H1 (cell line): ENCODE measurements at regions not wholly inside any gene's neighbourhood (a gene's known extent, or its start where the extent isn't known, plus 50 kb on each side); places are given as distances from the start of the nearest gene placed in this dataset.

ENCODE experiments used
- CEBPB ChIP-seq: IDR thresholded peaks from 2 replicates; pipeline ENCODE4 v1.6.1; 2012; ENCODE audit warnings: low read depth, low read length
- CHD1 ChIP-seq: IDR thresholded peaks from 2 replicates; pipeline ENCODE4 v1.6.1; 2012; ENCODE audit warnings: low read depth, low read length, improper control_type of control experiment
- EGR1 ChIP-seq: IDR thresholded peaks from 2 replicates; pipeline ENCODE4 v1.6.1; 2011; ENCODE audit warnings: low read depth, low read length, borderline replicate concordance
- EP300 ChIP-seq, 2 experiments: IDR thresholded peaks; 1 replicate in 1 of 2; 2 replicates in 1 of 2; pipeline ENCODE4 v1.6.1; 2011 to 2012; ENCODE audit warnings: low read depth in 2 of 2, low read length in 2 of 2, mild to moderate bottlenecking in 2 of 2, borderline replicate concordance in 1 of 2, inconsistent platforms in 1 of 2, moderate library complexity in 1 of 2
- EZH2 ChIP-seq: fragments of 200-600 bp; sonication (generic); IDR thresholded peaks from 2 replicates; pipeline ENCODE4 v1.7.1; 2012; ENCODE audit warnings: low read depth, mild to moderate bottlenecking, moderate library complexity, low read length, inconsistent platforms; ENCODE audit not compliant: severe bottlenecking
- GABPA ChIP-seq: IDR thresholded peaks from 2 replicates; pipeline ENCODE4 v1.6.1; 2011; ENCODE audit warnings: mild to moderate bottlenecking, low read length, moderate library complexity, borderline replicate concordance; ENCODE audit not compliant: insufficient read depth
- KDM1A ChIP-seq: fragments of 200-600, 300-600 bp; sonication (generic); IDR thresholded peaks from 2 replicates; pipeline ENCODE4 v1.7.1; 2016; ENCODE audit warnings: mild to moderate bottlenecking, low read length, borderline replicate concordance
- NRF1 ChIP-seq: IDR thresholded peaks from 2 replicates; pipeline ENCODE4 v1.6.1; 2011; ENCODE audit warnings: mild to moderate bottlenecking, low read depth, low read length, improper control_type of control experiment
- POLR2A ChIP-seq, 2 experiments: IDR thresholded peaks; 1 replicate in 1 of 2; 2 replicates in 1 of 2; pipeline ENCODE4 v1.6.1; 2011; ENCODE audit warnings: low read depth in 2 of 2, low read length in 2 of 2, mild to moderate bottlenecking in 2 of 2; ENCODE audit errors: control extremely low read depth in 1 of 2
- RFX5 ChIP-seq: IDR thresholded peaks from 2 replicates; pipeline ENCODE4 v1.6.1; 2011; ENCODE audit warnings: low read depth, low read length, improper control_type of control experiment, borderline replicate concordance
- SP1 ChIP-seq: IDR thresholded peaks from 2 replicates; pipeline ENCODE4 v1.6.1; 2011; ENCODE audit warnings: low read depth, low read length
- ZNF274 ChIP-seq: IDR thresholded peaks from 2 replicates; pipeline ENCODE4 v1.7.0; 2012; ENCODE audit warnings: low read length, borderline replicate concordance; ENCODE audit errors: extremely low read depth
- TF ChIP-seq, protein P1 (sequence below), 3 experiments: IDR thresholded peaks; 1 replicate in 2 of 3; 2 replicates in 1 of 3; pipeline versions ENCODE4 v1.5.1 to v1.6.1; 2011; ENCODE audit warnings: low read length in 3 of 3, mild to moderate bottlenecking in 3 of 3, inconsistent platforms in 2 of 3, low read depth in 1 of 3, moderate library complexity in 1 of 3; ENCODE audit not compliant: insufficient read depth in 1 of 3; ENCODE audit errors: control extremely low read depth in 1 of 3

DNA sequence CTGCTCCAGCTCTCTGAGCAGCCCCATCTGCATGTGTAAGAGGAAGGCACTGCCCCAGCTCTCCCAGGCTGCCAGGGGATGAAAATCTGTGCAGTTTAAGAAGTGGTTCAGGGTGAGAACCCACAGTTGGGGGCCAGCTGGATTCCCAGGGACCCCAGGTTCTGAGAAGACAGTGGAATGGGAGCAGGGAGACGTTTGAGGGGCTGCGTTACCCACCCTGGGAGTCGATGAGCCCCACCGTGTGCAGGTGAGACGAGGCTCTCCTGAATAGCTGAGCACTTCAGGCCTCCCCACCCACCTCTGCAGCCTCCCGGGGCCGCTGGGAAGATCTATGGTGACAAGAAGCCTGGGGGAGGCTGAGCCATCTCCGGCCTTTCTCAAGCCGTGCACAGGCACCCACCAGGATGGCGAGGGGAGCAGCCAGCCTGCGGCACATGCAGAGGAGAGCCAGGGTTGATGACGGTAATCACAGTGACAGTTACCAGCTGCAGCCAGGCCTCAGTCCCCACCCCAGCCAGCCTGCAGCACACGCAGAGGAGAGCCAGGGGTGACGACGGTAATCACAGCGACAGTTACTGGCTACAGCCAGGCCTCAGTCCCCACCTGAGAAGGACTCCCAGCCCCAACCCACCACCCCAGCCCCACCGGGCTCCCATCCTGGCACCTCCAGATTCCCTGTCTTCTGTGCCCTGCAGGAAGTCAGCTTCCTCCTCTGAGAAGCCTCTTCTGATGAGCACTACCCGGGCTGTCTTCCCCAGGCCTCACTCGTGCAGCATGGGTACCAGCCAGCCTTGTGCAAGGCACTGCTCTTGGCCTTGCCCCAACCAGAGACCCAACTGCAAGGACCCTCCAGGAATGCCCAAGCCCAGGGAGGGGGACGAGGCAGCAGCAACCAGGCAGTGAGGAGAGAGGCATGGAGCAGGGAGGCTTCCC, 150.8 kb upstream of the PPP1R26 start:
- TF ChIP-seq, protein P1, sequence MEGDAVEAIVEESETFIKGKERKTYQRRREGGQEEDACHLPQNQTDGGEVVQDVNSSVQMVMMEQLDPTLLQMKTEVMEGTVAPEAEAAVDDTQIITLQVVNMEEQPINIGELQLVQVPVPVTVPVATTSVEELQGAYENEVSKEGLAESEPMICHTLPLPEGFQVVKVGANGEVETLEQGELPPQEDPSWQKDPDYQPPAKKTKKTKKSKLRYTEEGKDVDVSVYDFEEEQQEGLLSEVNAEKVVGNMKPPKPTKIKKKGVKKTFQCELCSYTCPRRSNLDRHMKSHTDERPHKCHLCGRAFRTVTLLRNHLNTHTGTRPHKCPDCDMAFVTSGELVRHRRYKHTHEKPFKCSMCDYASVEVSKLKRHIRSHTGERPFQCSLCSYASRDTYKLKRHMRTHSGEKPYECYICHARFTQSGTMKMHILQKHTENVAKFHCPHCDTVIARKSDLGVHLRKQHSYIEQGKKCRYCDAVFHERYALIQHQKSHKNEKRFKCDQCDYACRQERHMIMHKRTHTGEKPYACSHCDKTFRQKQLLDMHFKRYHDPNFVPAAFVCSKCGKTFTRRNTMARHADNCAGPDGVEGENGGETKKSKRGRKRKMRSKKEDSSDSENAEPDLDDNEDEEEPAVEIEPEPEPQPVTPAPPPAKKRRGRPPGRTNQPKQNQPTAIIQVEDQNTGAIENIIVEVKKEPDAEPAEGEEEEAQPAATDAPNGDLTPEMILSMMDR (IDR thresholded peaks at IDR 0.05; ENCODE audit: control extremely low read depth in 1 of 3, insufficient read depth in 1 of 3, low read depth in 1 of 3, low read length in 3 of 3), result no peak
- no peak for TF ChIP-seq EP300 (IDR thresholded peaks at IDR 0.05; ENCODE audit: borderline replicate concordance in 1 of 2, low read depth in 2 of 2, low read length in 2 of 2)
- TF ChIP-seq EGR1, result no peak
- TF ChIP-seq CEBPB, result no peak
- no peak for TF ChIP-seq NRF1
- TF ChIP-seq EZH2, result no peak
- no peak for TF ChIP-seq RFX5
- no peak for TF ChIP-seq SP1
- TF ChIP-seq GABPA, result no peak
- no peak for TF ChIP-seq POLR2A (IDR thresholded peaks at IDR 0.05; ENCODE audit: control extremely low read depth in 1 of 2, low read depth in 2 of 2, low read length in 2 of 2)
- no peak for TF ChIP-seq CHD1
- no peak for TF ChIP-seq KDM1A
- no peak for TF ChIP-seq ZNF274
